ENCODE measurements at regions not wholly inside any gene's neighbourhood (a gene's known extent, or its start where the extent isn't known, plus 50 kb on each side); places are given as distances from the start of the nearest gene placed in this dataset.

GRCh38 chr4:52199574-52200338, 148.7 kb downstream of the SPATA18 start:
- ATAC-seq (ENCODE audit: insufficient read depth, low read depth) (no peak), DNase-seq (no peak)
- H3K4me3 ChIP-seq (ENCODE audit: low read depth in 1 of 2, low read length in 2 of 2) = no peak overlapping the region
- H3K27me3 ChIP-seq (ENCODE audit: insufficient read depth, low read length, poor library complexity) = no peaks in the 10 kb centered on the region
- no peaks in the 10 kb centered on the region for H3K36me3 ChIP-seq (ENCODE audit: insufficient read depth, low read length)
- no peaks in the 10 kb centered on the region for H3K9me3 ChIP-seq (ENCODE audit: insufficient read depth, low read length, severe bottlenecking)
- H3K4me2 ChIP-seq (ENCODE audit: insufficient read depth, low read length) = no peak overlapping the region
- H3K27ac ChIP-seq (ENCODE audit: low read length) = no peak overlapping the region
- H4K20me1 ChIP-seq (ENCODE audit: insufficient read depth, low read length) = no peaks in the 10 kb centered on the region; the same call in 1 of the 2 replicates
- H3K4me1 ChIP-seq (ENCODE audit: insufficient read depth, low read length) = no peaks in the 10 kb centered on the region
- no peak overlapping the region for H2AFZ ChIP-seq (ENCODE audit: low read depth, low read length)
- H3K9ac ChIP-seq (ENCODE audit: low read depth, low read length) = no peak overlapping the region
- no peak for TF ChIP-seq CTCF (IDR thresholded peaks at IDR 0.05; ENCODE audit: borderline replicate concordance, extremely low read depth, low read length, poor library complexity, severe bottlenecking)
- no peak for TF ChIP-seq EZH2 (IDR thresholded peaks at IDR 0.05; ENCODE audit: borderline replicate concordance, low read depth, low read length, severe bottlenecking)
- H3K79me2 ChIP-seq (ENCODE audit: insufficient read depth, low read length) = no peaks in the 10 kb centered on the region

GRCh38 chr4:52200339-52200725, 149.2 kb downstream of the SPATA18 start:
- Histone ChIP-seq H3K27ac (ENCODE audit: low read length) (no peak overlapping the region), H3K79me2 (ENCODE audit: insufficient read depth, low read length) (no peaks in the 10 kb centered on the region), H4K20me1 (ENCODE audit: insufficient read depth, low read length) (no peaks in the 10 kb centered on the region; the same call in 1 of the 2 replicates), H3K4me1 (ENCODE audit: insufficient read depth, low read length) (no peaks in the 10 kb centered on the region), H3K9me3 (ENCODE audit: insufficient read depth, low read length, severe bottlenecking) (no peaks in the 10 kb centered on the region), H3K9ac (ENCODE audit: low read depth, low read length) (no peak overlapping the region), H3K36me3 (ENCODE audit: insufficient read depth, low read length) (no peaks in the 10 kb centered on the region), H3K4me2 (ENCODE audit: insufficient read depth, low read length) (no peak overlapping the region), H3K4me3 (ENCODE audit: low read depth in 1 of 2, low read length in 2 of 2) (no peak overlapping the region), H3K27me3 (ENCODE audit: insufficient read depth, low read length, poor library complexity) (no peaks in the 10 kb centered on the region), H2AFZ (ENCODE audit: low read depth, low read length) (no peak overlapping the region)
- TF ChIP-seq EZH2 (IDR thresholded peaks at IDR 0.05; ENCODE audit: borderline replicate concordance, low read depth, low read length, severe bottlenecking) (no peak), CTCF (IDR thresholded peaks at IDR 0.05; ENCODE audit: borderline replicate concordance, extremely low read depth, low read length, poor library complexity, severe bottlenecking) (no peak)
- DNase-seq (no peak), ATAC-seq (ENCODE audit: insufficient read depth, low read depth) (no peak)

GRCh38 chr4:52201715-52202114, 150.6 kb downstream of the SPATA18 start:
- H3K36me3 ChIP-seq (ENCODE audit: insufficient read depth, low read length) = no peaks in the 10 kb centered on the region
- no peak overlapping the region for H2AFZ ChIP-seq (ENCODE audit: low read depth, low read length)
- no peak overlapping the region for H3K4me3 ChIP-seq (ENCODE audit: low read depth in 1 of 2, low read length in 2 of 2)
- ATAC-seq (ENCODE audit: insufficient read depth, low read depth) = no peak
- no peak overlapping the region for H3K27ac ChIP-seq (ENCODE audit: low read length)
- H3K9ac ChIP-seq (ENCODE audit: low read depth, low read length) = no peak overlapping the region
- no peaks in the 10 kb centered on the region for H3K79me2 ChIP-seq (ENCODE audit: insufficient read depth, low read length)
- TF ChIP-seq EZH2 (IDR thresholded peaks at IDR 0.05; ENCODE audit: borderline replicate concordance, low read depth, low read length, severe bottlenecking) (no peak), CTCF (IDR thresholded peaks at IDR 0.05; ENCODE audit: borderline replicate concordance, extremely low read depth, low read length, poor library complexity, severe bottlenecking) (no peak)
- DNase-seq = no peak
- H3K9me3 ChIP-seq (ENCODE audit: insufficient read depth, low read length, severe bottlenecking) = no peaks in the 10 kb centered on the region
- H3K4me1 ChIP-seq (ENCODE audit: insufficient read depth, low read length) = no peaks in the 10 kb centered on the region
- H3K27me3 ChIP-seq (ENCODE audit: insufficient read depth, low read length, poor library complexity) = no peaks in the 10 kb centered on the region
- no peaks in the 10 kb centered on the region; the same call in 1 of the 2 replicates for H4K20me1 ChIP-seq (ENCODE audit: insufficient read depth, low read length)
- no peak overlapping the region for H3K4me2 ChIP-seq (ENCODE audit: insufficient read depth, low read length)

Measured in DND-41 (cell line).